SK-N-SH (cell line): ENCODE measurements at regions not wholly inside any gene's neighbourhood (a gene's known extent, or its start where the extent isn't known, plus 50 kb on each side); places are given as distances from the start of the nearest gene placed in this dataset.

Experiments used
- CTCF ChIA-PET: fragments of 300-600, 350-600 bp; formaldehyde crosslinking; extraction: SDS; loops from one replicate; lab custom pipeline; 2021; lab: Yijun Ruan, JAX
- POLR2A ChIA-PET: fragments of 350-600 bp; sonication (Branson Sonifier 250); formaldehyde crosslinking; extraction: SDS; loops from one replicate; lab custom pipeline; 2020; ENCODE audit warnings: antibody characterized with exemption, inconsistent platforms; lab: Yijun Ruan, JAX
- DNase-seq: peaks from one replicate; pipeline ENCODE4 v3.0.0; 2012
- H2AFZ ChIP-seq: fragments of 200-600 bp; sonication (generic); 2 replicates; pipeline ENCODE4 v1.8.1; 2016; ENCODE audit warnings: antibody characterized with exemption, mild to moderate bottlenecking, low read depth
- H3F3A ChIP-seq: fragments of 200-600 bp; sonication (generic); replicated peaks from 2 replicates; pipeline ENCODE3; 2016; ENCODE audit warnings: antibody characterized with exemption, mild to moderate bottlenecking; ENCODE audit not compliant: insufficient read depth
- H3K27ac ChIP-seq, 2 experiments: fragments of 200-500 bp in 1 of 2; fragments of 200-600 bp in 1 of 2; sonication (Bioruptor generic) in 1 of 2; sonication (generic), shearing (Covaris generic) in 1 of 2; 2 replicates each; pipeline versions ENCODE4 v1.5.1 to v1.6.1; 2014 to 2016; ENCODE audit warnings: low read depth in 2 of 2, inconsistent platforms in 1 of 2, low read length in 1 of 2, mild to moderate bottlenecking in 1 of 2, mixed read lengths in 1 of 2
- H3K27me3 ChIP-seq: fragments of 200-600 bp; sonication (generic), shearing (Covaris generic); 2 replicates; pipeline ENCODE4 v1.6.1; 2016; ENCODE audit warnings: mixed run types; ENCODE audit not compliant: insufficient read depth
- H3K36me3 ChIP-seq, 2 experiments: fragments of 200-500 bp in 1 of 2; fragments of 200-600 bp in 1 of 2; sonication (Bioruptor generic) in 1 of 2; sonication (generic) in 1 of 2; replicated peaks in 1 of 2; 2 replicates each; pipeline versions ENCODE3 to v1.5.1; 2014 to 2016; ENCODE audit warnings: low read length in 1 of 2, mild to moderate bottlenecking in 1 of 2; ENCODE audit not compliant: insufficient read depth in 2 of 2, control insufficient read depth in 1 of 2
- H3K4me1 ChIP-seq, 2 experiments: fragments of 200-500 bp in 1 of 2; fragments of 200-600 bp in 1 of 2; sonication (Bioruptor generic) in 1 of 2; sonication (generic), shearing (Covaris generic) in 1 of 2; 2 replicates each; pipeline versions ENCODE4 v1.5.1 to v1.6.1; 2014 to 2016; ENCODE audit warnings: low read depth in 1 of 2, low read length in 1 of 2, mixed run types in 1 of 2; ENCODE audit not compliant: insufficient read depth in 2 of 2, control insufficient read depth in 1 of 2
- H3K4me2 ChIP-seq: fragments of 200-600 bp; sonication (generic), shearing (Covaris generic); 2 replicates; pipeline ENCODE4 v1.6.1; 2017; ENCODE audit warnings: mixed run types
- H3K4me3 ChIP-seq, 2 experiments: fragments of 200-500 bp in 1 of 2; fragments of 200-600 bp in 1 of 2; sonication (Bioruptor generic) in 1 of 2; sonication (generic), shearing (Covaris generic) in 1 of 2; 2 replicates each; pipeline versions ENCODE4 v1.5.1 to v1.8.1; 2014 to 2016; ENCODE audit warnings: low read depth in 2 of 2, inconsistent platforms in 1 of 2, low read length in 1 of 2, mild to moderate bottlenecking in 1 of 2, mixed read lengths in 1 of 2, moderate library complexity in 1 of 2
- H3K79me2 ChIP-seq: fragments of 200-600 bp; sonication (generic); 2 replicates; pipeline ENCODE4 v1.8.1; 2017; ENCODE audit warnings: mild to moderate bottlenecking; ENCODE audit not compliant: insufficient read depth
- H3K9ac ChIP-seq: fragments of 200-600 bp; sonication (generic); 2 replicates; pipeline ENCODE4 v1.6.1; 2017; ENCODE audit warnings: mixed run types
- H3K9me2 ChIP-seq: fragments of 200-600 bp; sonication (generic); 2 replicates; pipeline ENCODE4 v1.6.1; 2017; ENCODE audit warnings: mixed run types
- H3K9me3 ChIP-seq: fragments of 200-600 bp; sonication (generic); 2 replicates; pipeline ENCODE4 v1.6.1; 2017; ENCODE audit warnings: mixed run types, mild to moderate bottlenecking, moderate library complexity
- H4K20me1 ChIP-seq: fragments of 200-600 bp; sonication (generic); 2 replicates; pipeline ENCODE4 v1.6.1; 2017; ENCODE audit warnings: mild to moderate bottlenecking, mixed run types; ENCODE audit not compliant: insufficient read depth
- EP300 ChIP-seq, 2 experiments: IDR thresholded peaks; 2 replicates each; pipeline versions ENCODE4 v1.4.0 to v1.6.1; 2012; ENCODE audit warnings: borderline replicate concordance in 1 of 2, low read depth in 1 of 2, low read length in 1 of 2
- FOXJ3 ChIP-seq: sonication (generic); formaldehyde crosslinking; IDR thresholded peaks from 2 replicates; pipeline ENCODE4 v1.5.1; 2020; ENCODE audit warnings: mild to moderate bottlenecking, missing genetic modification reagents
- GATA2 ChIP-seq: sonication (generic); formaldehyde crosslinking; IDR thresholded peaks from 2 replicates; pipeline ENCODE4 v1.5.0; 2020; ENCODE audit warnings: mild to moderate bottlenecking, missing genetic modification reagents
- JUND ChIP-seq: IDR thresholded peaks from 2 replicates; pipeline ENCODE4 v1.4.0; 2012
- MEF2A ChIP-seq: IDR thresholded peaks from 2 replicates; pipeline ENCODE4 v1.4.0; 2012; ENCODE audit warnings: low read depth, borderline replicate concordance
- MXI1 ChIP-seq: IDR thresholded peaks from 2 replicates; pipeline ENCODE4 v1.6.1; 2012; ENCODE audit warnings: mild to moderate bottlenecking, low read depth, low read length, improper control_type of control experiment
- RFX5 ChIP-seq: IDR thresholded peaks from 2 replicates; pipeline ENCODE4 v1.6.1; 2012; ENCODE audit warnings: mild to moderate bottlenecking, improper control_type of control experiment, low read length
- RXRA ChIP-seq: IDR thresholded peaks from 2 replicates; pipeline ENCODE4 v1.4.0; 2012; ENCODE audit warnings: low read depth, mild to moderate bottlenecking, borderline replicate concordance
- SIN3A ChIP-seq: IDR thresholded peaks from 2 replicates; pipeline ENCODE4 v1.6.1; 2012; ENCODE audit warnings: low read depth, mild to moderate bottlenecking, low read length, moderate library complexity, borderline replicate concordance
- SMC3 ChIP-seq: IDR thresholded peaks from 2 replicates; pipeline ENCODE4 v1.6.1; 2012; ENCODE audit warnings: low read depth, low read length, improper control_type of control experiment
- YY1 ChIP-seq: IDR thresholded peaks from 2 replicates; pipeline ENCODE4 v1.4.0; 2012; ENCODE audit warnings: low read depth, mild to moderate bottlenecking
- WGBS: methylation state at CpG from one replicate; pipeline ENCODE4 v1.1.6; 2017; ENCODE audit warnings: low lambda C conversion rate; 5-methylcytosine and 5-hydroxymethylcytosine counted together
- TF ChIP-seq, protein P1 (sequence below): fragments of 150-350 bp; IDR thresholded peaks from 2 replicates; pipeline ENCODE4 v1.6.1; 2017; ENCODE audit warnings: antibody characterized with exemption, low read length, low read depth, borderline replicate concordance
- TF ChIP-seq, protein P2 (sequence below): IDR thresholded peaks from 2 replicates; pipeline ENCODE4 v1.4.0; 2012; ENCODE audit warnings: low read depth
- TF ChIP-seq, protein P3 (sequence below): fragments of 150-350 bp; IDR thresholded peaks from 2 replicates; pipeline ENCODE4 v1.6.1; 2016; ENCODE audit warnings: mild to moderate bottlenecking, low read depth, low read length
- TF ChIP-seq, protein P4 (sequence below): IDR thresholded peaks from 2 replicates; pipeline ENCODE4 v1.6.1; 2012; ENCODE audit warnings: mild to moderate bottlenecking, low read depth, low read length, moderate library complexity
- TF ChIP-seq, protein P5 (sequence below): IDR thresholded peaks from 2 replicates; pipeline ENCODE4; 2012

DNA sequence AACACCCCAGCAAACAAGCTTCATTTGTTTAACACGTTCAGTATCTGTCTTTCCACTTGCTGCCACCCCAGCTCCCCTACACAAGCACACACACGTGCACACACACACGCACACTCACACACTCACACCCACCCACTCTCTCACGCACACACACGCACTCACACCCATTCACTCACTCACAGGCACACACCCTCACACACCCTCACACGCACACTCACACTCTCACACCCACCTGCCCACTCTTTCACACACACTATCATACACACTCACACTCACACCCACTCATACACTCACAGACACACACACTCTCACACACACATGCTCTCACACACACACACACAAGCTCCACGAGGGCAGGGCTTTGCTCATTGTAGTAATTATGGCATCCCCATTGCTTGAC is 378.8 kb upstream of the SULF2 start:
- Histone ChIP-seq H3K79me2 (no peaks in the 10 kb centered on the region), H3K9me3 (no peaks in the 10 kb centered on the region), H4K20me1 (no peaks in the 10 kb centered on the region), H3K27me3 (peaks cover 8% of the 10 kb centered on the region; the same call in 1 of the 2 replicates), H3F3A (no peaks in the 10 kb centered on the region), H3K4me3 (no peak overlapping the region), H2AFZ (no peak overlapping the region), H3K4me1 (peaks cover 0 to 4% of the 10 kb centered on the region in 2 experiments; a peak in 1 of 4 replicates), H3K36me3 (no peaks in the 10 kb centered on the region), H3K9me2 (no peaks in the 10 kb centered on the region), H3K9ac (no peak overlapping the region), H3K4me2 (no peak overlapping the region), H3K27ac (no peak overlapping the region)
- TF ChIP-seq EP300 (IDR thresholded peaks at IDR 0.05; ENCODE audit: borderline replicate concordance in 1 of 2, low read depth in 1 of 2, low read length in 1 of 2), result no peak
- TF ChIP-seq, protein P1, sequence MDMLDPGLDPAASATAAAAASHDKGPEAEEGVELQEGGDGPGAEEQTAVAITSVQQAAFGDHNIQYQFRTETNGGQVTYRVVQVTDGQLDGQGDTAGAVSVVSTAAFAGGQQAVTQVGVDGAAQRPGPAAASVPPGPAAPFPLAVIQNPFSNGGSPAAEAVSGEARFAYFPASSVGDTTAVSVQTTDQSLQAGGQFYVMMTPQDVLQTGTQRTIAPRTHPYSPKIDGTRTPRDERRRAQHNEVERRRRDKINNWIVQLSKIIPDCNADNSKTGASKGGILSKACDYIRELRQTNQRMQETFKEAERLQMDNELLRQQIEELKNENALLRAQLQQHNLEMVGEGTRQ, result no peak
- TF ChIP-seq MEF2A, result no peak
- no peak for TF ChIP-seq YY1
- TF ChIP-seq, protein P2, sequence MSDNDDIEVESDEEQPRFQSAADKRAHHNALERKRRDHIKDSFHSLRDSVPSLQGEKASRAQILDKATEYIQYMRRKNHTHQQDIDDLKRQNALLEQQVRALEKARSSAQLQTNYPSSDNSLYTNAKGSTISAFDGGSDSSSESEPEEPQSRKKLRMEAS, result no peak
- TF ChIP-seq MXI1, result no peak
- no peak for TF ChIP-seq GATA2 (CRISPR knock-in tag)
- TF ChIP-seq, protein P3, sequence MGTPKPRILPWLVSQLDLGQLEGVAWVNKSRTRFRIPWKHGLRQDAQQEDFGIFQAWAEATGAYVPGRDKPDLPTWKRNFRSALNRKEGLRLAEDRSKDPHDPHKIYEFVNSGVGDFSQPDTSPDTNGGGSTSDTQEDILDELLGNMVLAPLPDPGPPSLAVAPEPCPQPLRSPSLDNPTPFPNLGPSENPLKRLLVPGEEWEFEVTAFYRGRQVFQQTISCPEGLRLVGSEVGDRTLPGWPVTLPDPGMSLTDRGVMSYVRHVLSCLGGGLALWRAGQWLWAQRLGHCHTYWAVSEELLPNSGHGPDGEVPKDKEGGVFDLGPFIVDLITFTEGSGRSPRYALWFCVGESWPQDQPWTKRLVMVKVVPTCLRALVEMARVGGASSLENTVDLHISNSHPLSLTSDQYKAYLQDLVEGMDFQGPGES, result no peak
- no peak for TF ChIP-seq SMC3
- no peak for TF ChIP-seq FOXJ3 (CRISPR knock-in tag)
- TF ChIP-seq, protein P4, sequence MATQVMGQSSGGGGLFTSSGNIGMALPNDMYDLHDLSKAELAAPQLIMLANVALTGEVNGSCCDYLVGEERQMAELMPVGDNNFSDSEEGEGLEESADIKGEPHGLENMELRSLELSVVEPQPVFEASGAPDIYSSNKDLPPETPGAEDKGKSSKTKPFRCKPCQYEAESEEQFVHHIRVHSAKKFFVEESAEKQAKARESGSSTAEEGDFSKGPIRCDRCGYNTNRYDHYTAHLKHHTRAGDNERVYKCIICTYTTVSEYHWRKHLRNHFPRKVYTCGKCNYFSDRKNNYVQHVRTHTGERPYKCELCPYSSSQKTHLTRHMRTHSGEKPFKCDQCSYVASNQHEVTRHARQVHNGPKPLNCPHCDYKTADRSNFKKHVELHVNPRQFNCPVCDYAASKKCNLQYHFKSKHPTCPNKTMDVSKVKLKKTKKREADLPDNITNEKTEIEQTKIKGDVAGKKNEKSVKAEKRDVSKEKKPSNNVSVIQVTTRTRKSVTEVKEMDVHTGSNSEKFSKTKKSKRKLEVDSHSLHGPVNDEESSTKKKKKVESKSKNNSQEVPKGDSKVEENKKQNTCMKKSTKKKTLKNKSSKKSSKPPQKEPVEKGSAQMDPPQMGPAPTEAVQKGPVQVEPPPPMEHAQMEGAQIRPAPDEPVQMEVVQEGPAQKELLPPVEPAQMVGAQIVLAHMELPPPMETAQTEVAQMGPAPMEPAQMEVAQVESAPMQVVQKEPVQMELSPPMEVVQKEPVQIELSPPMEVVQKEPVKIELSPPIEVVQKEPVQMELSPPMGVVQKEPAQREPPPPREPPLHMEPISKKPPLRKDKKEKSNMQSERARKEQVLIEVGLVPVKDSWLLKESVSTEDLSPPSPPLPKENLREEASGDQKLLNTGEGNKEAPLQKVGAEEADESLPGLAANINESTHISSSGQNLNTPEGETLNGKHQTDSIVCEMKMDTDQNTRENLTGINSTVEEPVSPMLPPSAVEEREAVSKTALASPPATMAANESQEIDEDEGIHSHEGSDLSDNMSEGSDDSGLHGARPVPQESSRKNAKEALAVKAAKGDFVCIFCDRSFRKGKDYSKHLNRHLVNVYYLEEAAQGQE, result no peak
- WGBS, result 41% methylated on average over 7 of the region's 7 CpGs
- ChIA-PET POLR2A (no interaction called here), CTCF (no interaction called here)
- DNase-seq, result no peak

DNA sequence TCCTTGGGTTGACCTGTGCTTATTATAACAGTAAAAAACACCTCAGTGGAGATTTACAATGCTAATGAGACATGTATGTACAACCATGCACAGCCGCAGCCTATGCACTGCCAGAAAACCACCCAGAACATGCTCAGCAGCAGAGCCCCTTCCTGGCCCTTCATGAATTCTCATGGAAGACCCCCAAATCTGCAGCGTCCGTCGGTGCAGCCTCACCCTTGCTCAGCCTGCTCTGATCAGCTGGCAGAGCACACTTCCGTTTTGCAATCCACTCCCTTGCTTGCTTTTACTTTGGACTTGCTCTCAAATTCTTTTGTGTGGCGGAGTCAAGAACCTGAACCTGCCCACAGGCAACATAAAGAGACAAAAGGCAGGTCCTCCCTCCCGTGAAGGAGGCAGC is 378.2 kb upstream of the SULF2 start:
- Histone ChIP-seq H3K4me3 (no peak overlapping the region), H3F3A (no peaks in the 10 kb centered on the region), H4K20me1 (no peaks in the 10 kb centered on the region), H2AFZ (no peak overlapping the region), H3K27me3 (peaks cover 8% of the 10 kb centered on the region; the same call in 1 of the 2 replicates), H3K4me2 (no peak overlapping the region), H3K4me1 (peaks cover 0 to 4% of the 10 kb centered on the region in 2 experiments; a peak in 1 of 4 replicates), H3K9ac (no peak overlapping the region), H3K9me2 (no peaks in the 10 kb centered on the region), H3K36me3 (no peaks in the 10 kb centered on the region), H3K27ac (no peak overlapping the region), H3K79me2 (no peaks in the 10 kb centered on the region), H3K9me3 (no peaks in the 10 kb centered on the region)
- WGBS, result 49% methylated on average over 6 of the region's 7 CpGs
- ChIA-PET CTCF (no interaction called here), POLR2A (no interaction called here)
- DNase-seq, result no peak
- TF ChIP-seq, protein P5, sequence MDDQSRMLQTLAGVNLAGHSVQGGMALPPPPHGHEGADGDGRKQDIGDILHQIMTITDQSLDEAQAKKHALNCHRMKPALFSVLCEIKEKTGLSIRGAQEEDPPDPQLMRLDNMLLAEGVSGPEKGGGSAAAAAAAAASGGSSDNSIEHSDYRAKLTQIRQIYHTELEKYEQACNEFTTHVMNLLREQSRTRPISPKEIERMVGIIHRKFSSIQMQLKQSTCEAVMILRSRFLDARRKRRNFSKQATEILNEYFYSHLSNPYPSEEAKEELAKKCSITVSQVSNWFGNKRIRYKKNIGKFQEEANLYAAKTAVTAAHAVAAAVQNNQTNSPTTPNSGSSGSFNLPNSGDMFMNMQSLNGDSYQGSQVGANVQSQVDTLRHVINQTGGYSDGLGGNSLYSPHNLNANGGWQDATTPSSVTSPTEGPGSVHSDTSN, result no peak
- TF ChIP-seq RFX5 (no peak), SIN3A (no peak), RXRA (no peak), EP300 (IDR thresholded peaks at IDR 0.05; ENCODE audit: borderline replicate concordance in 1 of 2, low read depth in 1 of 2, low read length in 1 of 2) (no peak), JUND (no peak)
- TF ChIP-seq, protein P4, result no peak
